Right lung (tissue), 2 donors: ENCODE measurements at regions not wholly inside any gene's neighbourhood (a gene's known extent, or its start where the extent isn't known, plus 50 kb on each side); places are given as distances from the start of the nearest gene placed in this dataset.
A peak's percentile ranks its signal among the peaks of the same experiment; 100 is the strongest.

Experiments
- DNase-seq, 2 donors: peaks; one replicate each; pipeline ENCODE4 v3.0.0-alpha.2; 2013

DNA sequence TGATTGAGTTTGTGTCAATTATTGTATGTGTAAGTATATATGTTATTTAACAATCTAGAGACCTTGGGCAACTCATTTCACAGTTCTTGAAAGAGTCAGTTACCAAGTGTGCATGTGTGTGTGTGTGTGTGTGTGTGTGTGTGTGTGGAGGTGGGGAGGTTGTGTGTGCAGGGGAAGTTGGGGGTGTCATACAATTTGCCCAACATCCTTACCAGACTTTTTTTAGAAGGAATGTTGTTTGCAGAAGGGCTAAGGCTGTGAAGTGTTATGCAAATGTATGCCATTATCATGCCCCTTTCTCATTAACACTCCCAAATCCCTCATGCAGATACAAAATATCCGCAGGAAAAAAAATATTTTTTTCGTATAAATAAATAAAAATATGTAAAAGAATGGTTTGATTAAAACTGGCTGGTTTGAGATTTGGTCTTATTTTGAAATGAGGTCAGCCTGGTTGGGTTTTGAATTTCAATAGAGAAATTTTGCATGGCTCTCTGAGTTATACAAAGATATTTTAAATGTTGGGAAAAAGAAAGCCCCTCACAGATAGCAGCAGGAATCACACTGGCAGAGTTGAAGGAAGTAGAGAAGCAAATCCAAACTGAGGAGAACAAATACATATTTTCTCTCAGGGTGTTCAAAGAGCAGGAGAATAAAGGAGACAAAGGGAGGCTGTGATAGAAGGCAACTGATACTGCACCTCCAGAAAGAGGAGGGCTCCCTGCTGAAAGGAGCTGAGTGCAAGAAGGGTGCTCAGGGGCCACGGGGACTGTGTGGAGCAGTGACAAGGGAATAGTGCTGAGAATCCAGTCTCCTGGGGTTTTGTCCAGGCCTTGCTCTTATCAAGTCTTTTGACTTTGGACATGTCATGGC is 1365.5 kb upstream of the CELF4 start:
- DNase-seq, result no peak

DNA sequence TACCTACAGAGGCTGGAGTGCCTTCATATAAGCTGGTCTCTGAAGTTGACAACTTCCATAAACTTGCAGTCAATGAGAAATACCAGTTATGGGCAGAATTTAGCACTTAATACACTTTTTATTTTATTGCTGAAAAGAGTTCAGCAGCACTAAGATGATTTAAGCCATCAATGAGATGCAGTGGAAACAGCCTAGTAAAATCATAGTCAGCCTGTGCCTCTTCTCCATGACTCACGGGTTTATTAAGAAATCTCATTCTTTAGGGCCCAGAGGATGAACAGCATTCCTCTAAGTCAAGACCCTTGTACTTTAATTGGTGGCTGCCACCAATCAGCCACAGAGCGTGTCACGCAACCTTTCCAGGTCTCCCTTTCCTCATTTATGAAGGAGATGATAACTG is 1357.9 kb upstream of the CELF4 start:
- no peak for DNase-seq

DNA sequence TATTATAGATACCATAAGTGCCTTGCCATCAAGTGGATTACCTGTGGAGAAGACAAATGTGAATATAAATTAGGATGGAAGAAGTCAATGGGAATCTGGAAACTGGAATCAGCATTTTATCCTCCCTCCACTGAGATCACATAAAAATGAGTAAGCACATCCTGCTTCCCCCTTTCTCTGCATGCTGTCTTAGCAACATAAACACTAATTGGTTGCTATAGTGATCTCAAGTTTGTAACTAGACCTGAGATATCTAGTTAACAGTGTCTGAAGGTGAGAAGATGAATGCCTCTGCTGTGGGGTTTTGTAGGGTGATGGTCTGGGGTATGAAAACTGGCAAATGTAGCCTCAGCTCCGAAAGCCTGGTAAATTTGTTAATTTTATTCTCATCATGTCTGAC is 1357.5 kb upstream of the CELF4 start:
- DNase-seq, result no peak

DNA sequence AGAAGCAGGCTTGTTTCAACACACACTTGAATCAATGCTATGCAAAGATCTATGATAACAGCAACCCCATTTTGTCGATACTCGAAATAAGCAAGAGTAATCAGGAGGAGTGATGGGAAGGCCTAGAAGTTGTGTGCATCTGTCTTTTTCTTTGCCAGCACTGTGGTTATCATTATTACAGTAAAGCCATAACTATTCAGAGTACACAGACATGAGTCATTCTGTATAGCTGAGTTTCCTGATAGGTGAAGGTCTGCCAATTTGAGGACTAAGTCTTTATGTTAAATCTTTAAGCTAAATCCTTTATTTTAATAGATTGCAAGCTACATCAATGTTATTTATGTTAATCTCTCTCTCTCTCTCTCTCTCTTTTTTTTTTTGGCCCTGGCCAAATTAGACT is 1344.4 kb upstream of the CELF4 start:
- no peak for DNase-seq

DNA sequence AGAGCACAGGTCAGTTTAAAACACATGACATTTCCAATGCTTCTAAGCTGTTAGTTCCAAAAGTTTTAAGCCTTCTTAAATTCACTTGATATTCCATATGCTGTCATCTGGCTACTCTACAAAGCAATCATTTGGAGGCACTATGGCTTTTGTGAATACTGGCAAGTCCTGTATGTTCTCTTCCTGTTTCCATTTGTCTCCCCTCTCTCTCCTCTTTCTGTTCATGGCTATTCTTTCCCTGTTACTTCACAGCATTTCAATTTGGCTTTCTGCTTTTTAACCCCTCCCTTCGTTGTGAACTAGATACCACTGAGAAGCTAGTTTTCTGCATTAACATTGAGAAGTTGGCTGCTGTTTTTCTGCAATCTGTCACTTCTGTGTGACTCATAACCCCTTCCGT is 1337.2 kb upstream of the CELF4 start:
- DNase-seq, result peak in 1 of 2 donors; percentile 17

DNA sequence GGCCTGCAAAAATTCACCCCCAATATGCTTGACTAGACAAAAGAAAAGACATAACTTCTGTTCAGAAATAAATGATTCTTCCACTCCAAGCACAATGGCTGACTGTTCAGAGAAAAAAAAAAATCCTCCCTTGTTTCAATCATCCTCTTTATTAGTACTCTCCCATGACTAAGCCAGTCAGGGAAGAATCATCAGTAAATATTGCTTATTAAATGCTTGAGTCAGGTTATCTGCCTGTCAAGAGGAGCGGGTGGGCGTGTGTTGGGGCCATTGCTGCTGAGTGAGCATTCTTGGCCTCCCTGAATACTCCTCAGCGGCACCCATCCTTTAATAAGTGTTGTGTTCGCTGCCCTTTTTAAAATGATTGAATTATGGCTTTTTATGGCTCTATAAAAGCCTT is 1334.8 kb upstream of the CELF4 start:
- DNase-seq, result no peak

DNA sequence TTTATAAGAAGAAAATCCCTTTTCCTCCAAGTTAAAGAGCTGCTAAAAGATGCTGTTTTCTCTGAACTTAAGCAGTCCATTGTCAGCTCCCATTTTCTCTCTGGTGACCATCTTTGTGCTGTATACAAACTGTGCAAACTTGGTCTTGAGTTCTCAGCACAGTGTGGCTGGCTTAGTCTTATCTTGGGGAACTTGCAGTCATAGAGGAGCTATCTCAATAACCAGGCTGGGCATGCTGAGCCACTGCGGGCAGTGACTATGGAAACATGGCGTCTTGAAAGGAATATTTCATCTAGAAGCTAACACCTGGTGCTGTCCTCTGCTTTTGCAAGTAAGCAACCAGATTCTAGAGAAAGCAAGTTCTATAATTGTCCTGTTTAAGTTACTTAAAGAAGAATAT is 1334.4 kb upstream of the CELF4 start:
- no peak for DNase-seq

DNA sequence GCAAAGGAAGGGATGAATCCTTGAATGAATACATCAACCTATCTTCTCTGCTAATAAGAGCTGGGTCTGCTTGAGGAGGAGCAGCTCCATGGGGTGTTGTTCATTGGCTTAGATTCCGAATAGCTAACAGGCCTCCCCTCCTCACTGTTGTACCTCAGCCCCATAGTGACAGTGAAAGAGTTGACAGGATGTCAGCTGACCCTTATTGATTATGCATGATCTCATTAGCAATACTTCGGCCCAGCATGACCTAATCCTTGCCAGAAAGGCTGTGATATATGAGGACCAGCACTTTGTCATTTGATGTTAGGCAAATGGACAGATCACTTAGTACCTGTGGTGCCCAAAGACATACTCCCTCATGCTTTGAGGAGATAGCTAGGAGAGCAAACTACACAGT is 1333.7 kb upstream of the CELF4 start:
- DNase-seq, result no peak

DNA sequence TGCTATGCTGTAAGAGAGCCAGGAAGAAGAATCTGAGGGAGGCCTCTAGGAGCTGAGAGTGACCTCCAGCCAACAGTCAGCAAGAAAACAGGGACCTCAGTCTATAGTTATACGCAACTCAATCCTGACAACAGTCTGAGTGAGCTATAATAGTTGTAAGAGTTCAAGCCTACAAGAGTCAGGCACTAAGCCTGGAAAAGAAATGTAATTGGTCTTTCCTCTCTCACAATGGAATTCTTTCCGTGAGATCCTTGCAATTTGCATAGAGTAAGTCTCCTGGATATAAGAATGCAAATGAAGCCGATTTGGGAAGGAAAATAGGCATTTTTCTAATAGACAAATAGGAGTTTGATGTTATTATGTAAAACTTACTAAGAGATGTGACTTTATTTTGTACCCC is 1332.6 kb upstream of the CELF4 start:
- no peak for DNase-seq

DNA sequence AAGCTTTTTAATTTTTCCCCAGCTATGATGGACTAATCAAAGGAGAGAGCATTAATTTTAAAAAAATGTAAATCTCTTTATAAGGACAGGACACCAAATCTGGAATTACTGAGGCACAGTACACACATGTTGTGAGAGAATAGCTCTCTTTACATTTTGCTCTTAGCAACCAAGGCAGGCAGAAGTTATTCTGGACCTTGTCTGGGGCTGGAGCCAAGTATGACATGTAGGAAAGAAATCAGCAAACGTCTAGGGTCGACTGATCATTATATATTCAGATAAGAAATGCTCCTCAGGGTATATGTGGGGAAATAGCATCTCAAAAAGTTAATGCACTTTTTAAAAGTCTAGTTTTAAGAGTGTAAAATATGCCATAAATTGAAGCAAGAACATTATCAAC is 1330.0 kb upstream of the CELF4 start:
- DNase-seq, result peak in 1 of 2 donors; percentile 35

DNA sequence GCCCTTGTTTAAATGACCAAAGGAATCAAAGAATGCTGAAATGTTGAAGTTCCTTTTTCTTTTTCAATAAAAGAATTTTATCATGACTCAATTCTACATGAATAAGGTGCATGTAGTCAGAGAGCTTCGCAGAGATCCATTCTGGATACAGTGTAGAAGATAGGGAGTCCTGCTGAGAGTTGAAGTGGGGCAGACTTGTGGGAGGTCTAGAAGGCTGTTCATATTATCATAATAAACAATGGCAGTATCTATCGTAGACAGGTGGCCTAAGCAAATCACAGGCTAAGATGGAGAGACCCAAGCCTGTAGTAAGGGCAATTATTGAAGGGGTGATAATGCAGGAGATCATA is 1322.0 kb upstream of the CELF4 start:
- no peak for DNase-seq

DNA sequence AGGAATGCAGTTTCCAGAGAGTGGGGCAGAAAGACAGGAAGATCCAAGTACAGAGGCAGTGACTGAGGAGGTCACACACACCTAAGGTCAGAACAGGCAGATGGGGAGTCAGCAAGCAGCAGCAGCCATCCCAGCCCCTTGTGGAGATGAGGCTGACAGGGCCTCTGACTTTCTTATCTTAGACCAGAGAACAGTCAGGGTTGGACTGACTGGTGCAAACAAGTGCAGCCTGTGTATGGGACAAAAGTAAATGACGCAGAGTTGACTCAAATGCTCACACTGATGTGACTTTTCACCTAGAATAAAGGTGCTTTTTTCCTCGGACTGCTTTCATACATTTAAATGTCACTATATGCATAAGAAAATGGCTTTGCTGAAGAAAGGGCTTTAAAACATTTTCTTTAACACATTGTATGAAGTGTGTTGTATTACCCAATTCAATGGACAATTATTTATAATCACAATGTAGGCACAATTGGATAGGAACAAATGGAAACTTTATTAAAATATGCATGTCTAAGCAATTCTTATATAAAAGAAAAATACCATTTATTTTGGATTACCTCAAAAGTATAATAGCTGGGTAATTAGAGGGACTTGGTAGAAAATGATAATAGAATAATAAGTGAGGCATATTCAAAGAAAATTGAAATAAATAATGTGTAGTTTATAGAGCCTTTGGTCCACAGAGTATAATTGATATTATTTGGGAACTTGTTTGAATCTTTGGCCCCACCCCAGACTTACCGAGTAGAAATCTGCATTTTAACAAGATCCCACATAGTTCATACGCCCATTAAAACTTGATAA is 1321.5 kb upstream of the CELF4 start:
- no peak for DNase-seq

DNA sequence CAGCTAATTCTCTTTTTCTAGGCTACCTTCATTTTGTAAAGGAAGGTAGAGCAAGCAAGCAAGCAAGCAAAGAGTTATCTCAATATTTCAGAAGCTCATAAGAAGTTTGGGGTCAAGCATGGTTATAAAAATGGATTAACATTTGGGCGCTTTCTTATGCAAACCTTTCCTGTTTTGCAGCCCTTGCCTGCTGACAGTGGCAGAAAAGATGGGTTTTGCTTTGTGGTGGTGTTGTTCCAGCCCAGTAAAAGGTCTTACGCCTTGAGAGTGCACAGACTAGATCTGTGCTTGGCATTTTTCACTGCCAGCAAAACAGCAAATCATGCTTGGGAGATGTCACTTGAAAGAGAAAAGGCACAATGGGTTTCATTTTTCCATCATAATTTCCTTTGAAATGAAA is 1320.6 kb upstream of the CELF4 start:
- no peak for DNase-seq

DNA sequence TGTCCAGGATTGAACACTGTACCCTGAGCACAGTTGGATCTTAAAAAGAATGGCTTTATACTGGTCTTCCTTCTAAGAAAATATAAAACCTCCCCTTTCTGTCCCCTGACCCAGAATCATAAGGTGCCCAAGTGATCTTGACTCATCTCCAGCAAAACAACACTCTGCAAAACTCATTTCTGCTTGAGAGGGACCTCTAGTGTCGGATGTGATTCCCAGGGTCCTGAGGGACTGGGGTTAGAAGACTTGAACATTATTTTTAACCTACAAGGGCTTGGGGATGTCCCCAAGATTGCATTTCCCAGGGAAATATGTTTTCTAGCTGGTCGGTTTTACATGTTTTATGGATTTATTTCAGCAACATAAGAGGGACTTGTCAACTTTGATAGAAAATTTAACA is 1318.5 kb upstream of the CELF4 start:
- DNase-seq, result no peak

DNA sequence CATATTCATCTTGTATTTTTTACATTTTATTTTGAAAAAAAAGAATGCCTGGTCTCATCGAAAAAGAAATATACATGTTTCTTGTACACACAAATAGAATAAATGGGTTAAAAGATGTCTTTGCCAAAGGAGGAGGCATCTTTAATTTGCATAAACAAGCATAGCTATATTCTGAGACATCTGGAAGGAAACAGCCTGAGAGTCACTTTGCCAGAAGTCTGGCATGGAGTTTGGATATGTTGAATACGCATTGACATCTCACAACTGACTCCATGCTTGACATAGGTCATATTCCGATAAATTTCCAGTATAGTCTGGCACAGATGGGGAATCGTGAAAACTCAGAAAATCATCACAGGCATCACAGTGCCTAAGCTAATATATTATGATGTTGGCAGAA is 1317.5 kb upstream of the CELF4 start:
- no peak for DNase-seq

DNA sequence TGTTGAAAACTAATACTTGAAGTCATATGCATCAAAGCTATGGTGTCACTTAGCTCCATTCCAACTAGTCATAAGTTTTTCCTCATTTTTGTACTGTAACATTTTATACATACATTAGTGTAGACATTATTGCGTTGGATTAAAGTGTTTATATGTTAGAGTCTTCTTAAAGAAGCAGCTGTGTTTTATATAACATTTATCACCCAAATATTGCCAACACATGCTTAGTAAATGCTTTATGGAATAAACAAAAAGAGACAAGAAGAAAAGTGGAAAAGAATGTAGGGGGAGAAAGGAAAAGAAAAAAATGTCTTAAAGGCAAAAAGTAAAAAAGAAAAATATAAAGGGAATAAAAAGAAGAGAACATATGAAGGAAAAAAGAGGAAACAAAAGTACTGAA is 1314.3 kb upstream of the CELF4 start:
- DNase-seq, result no peak

DNA sequence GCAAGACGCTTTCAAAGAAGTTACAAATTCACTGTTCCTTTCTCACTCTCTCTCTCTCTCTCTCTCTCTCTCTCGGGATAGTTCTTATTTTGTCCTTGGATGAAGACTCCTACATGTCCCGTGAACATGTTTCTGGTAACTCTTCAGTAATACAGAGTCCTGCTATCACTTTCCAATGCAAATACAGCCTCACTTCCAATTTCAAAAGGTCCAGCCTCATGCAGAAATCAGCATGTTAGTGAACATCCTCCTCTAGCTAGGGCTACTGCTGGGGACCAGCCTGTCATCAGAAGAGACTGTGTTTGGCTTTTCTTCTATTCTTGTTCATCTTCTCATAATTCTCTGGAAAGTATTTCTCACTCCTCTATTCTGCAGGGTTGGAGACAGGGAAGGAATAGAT is 1306.7 kb upstream of the CELF4 start:
- no peak for DNase-seq

DNA sequence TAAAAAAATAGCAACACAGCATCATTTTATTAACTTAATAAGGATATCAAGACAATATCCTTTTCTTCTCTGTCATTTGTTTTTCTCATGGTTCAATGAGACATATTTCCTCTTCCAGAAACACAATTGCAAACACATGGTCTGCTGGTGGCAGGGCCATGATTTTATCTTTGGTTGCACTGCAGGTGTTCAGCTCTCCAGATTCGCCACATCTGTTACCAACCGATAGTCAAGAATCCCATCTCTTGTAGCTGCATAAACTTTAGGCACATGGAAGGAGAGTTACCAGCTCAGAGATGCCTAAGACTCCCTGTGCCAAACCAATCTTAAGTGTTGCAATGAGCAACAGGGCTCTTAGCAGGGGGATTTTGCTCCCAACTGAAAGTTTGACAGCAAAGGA is 1303.2 kb upstream of the CELF4 start:
- DNase-seq, result no peak

DNA sequence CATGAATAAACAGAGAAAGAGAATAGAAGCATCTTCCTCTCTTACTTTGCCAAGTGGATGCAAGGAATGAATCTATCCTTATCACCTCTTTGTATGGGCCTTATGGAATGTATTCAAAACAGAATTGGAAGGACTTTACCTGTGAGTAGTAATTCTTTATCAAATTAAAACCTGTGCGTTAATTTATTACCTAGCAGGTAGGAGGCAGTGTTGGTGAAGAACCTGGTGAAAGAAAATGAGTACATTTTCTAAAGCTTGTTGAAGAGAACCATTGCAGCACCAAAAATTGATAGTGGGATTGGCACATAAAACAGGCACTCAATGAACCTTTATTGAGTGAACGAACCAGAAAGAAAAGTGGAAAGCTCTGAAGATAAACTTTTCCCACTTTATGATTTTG is 1302.1 kb upstream of the CELF4 start:
- no peak for DNase-seq

DNA sequence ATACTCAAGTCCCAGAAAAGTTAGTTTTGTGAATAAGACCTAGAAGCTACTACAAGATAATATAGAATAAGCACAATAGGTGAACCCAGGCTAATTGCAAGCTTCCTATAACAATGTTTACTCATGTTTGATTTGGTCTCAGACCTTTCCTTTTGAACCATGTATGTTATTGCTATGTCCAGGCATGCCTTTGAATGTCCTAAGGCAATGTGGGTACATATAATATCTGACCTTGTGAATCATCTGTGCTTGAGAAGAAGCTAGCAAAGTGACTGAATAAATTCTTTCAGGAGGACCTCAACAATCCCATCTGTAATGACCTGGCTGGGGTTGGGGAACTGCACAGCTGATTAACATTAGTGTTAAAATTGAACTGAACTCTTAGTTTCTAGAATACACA is 1285.9 kb upstream of the CELF4 start:
- DNase-seq, result no peak

DNA sequence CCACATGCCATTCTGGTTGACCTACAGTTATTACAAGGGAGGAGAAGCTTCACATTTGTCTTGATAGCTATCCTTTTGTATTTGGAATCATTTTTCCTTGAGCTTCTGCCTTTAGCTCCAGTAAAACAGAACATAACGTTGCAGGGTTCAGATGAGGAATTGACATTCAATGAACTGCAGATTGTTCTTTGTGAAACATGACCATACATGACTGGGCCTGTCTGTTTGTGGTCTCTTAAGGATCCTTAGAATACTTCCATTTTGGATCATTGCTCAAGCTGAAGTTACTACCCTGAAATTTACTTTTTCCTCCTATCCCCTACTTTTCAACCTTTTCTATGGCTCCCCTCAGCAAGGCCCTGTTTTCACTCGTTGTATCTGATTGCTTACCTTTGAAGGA is 1281.7 kb upstream of the CELF4 start:
- DNase-seq, result no peak

DNA sequence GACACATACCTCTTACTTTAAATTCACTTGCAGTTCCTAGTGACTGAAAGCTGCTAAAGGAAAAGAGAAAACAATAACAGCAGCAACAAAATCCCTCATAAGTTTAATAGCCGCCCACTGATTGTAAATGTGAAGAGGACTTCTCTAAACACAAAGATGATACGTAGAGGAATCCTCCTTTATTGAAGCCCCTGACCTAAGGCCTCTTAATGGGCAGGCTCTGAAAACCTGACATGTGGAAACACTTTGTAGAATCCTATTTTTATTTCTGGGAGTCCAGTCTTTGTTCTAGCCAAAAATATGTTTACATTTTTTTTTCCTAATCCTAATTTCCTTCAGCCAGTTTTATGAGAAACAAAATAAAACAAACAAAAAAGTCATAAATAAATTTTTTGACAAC is 1277.7 kb upstream of the CELF4 start:
- DNase-seq, result no peak

DNA sequence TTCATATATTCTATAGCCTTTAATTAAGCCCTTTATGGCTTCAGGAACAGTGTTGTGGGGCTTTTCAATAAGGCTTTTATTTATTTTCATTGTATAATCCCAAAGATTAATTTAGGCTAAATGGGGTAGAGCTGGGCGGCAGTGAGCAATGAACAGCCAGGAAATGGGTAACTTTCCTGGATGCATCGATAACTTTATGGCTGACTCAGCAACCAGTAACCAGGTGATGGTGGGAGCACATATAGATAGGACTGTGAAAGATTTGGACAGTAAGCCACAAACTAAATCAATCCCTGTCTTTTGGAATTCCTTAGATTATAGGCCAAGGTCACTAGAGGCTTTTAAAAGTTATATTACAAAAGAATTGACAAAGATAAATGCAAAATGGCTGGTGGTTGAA is 1260.6 kb upstream of the CELF4 start:
- DNase-seq, result no peak

DNA sequence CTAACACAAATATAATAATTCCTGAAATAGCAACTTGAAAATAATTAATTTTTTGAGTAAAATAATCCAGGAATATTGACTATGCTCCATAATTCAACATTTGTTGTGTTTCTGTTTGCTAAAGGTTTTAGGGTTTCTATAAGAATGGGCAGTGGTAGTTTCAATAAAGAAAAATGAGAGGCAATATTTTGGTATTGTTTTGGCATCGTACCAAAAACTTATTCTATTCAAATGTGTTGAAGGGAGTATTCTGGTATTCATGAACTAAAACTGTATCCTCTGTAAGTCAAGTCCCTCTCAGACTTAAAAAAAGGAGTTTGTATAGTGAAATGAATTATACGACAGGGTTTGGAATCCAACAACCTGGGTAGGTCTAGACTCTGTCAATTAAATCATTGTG is 1245.6 kb upstream of the CELF4 start:
- no peak for DNase-seq
